ENCODE measurements at regions not wholly inside any gene's neighbourhood (a gene's known extent, or its start where the extent isn't known, plus 50 kb on each side); places are given as distances from the start of the nearest gene placed in this dataset.

GRCh38 chr4:128394778-128395177, 107.2 kb upstream of the PGRMC2 start:
- DNase-seq (ENCODE audit: low read depth) = no peak

GRCh38 chr4:128393101-128393704, 105.6 kb upstream of the PGRMC2 start:
- no peak for DNase-seq (ENCODE audit: low read depth)
- no peak for TF ChIP-seq CTCF (IDR thresholded peaks at IDR 0.05; ENCODE audit: control insufficient read depth, extremely low read depth, insufficient read depth)
- no peak overlapping the region for H3K4me3 ChIP-seq (ENCODE audit: low read depth, low read length)

More at GRCh38 chr4:128394778-128395177, 107.2 kb upstream of the PGRMC2 start:
- no peak overlapping the region for H3K4me3 ChIP-seq (ENCODE audit: low read depth, low read length)
- no peak for TF ChIP-seq CTCF (IDR thresholded peaks at IDR 0.05; ENCODE audit: control insufficient read depth, extremely low read depth, insufficient read depth)

GRCh38 chr4:128390475-128390996, 102.9 kb upstream of the PGRMC2 start:
- no peak for TF ChIP-seq CTCF (IDR thresholded peaks at IDR 0.05; ENCODE audit: control insufficient read depth, extremely low read depth, insufficient read depth)
- H3K4me3 ChIP-seq (ENCODE audit: low read depth, low read length) = no peak overlapping the region
- no peak for DNase-seq (ENCODE audit: low read depth)

- no peak overlapping the region for H3K4me3 ChIP-seq (ENCODE audit: low read depth, low read length)
- no peak for DNase-seq (ENCODE audit: low read depth)
- TF ChIP-seq CTCF (IDR thresholded peaks at IDR 0.05; ENCODE audit: control insufficient read depth, extremely low read depth, insufficient read depth) = no peak
Observed at GRCh38 chr4:128388796-128389195, 101.2 kb upstream of the PGRMC2 start.

- DNase-seq (ENCODE audit: low read depth) = no peak
- no peak for TF ChIP-seq CTCF (IDR thresholded peaks at IDR 0.05; ENCODE audit: control insufficient read depth, extremely low read depth, insufficient read depth)
Observed at GRCh38 chr4:128388352-128388630, 100.7 kb upstream of the PGRMC2 start.

GRCh38 chr4:128387600-128388351, 100.2 kb upstream of the PGRMC2 start:
- no peak for DNase-seq (ENCODE audit: low read depth)
- no peak for TF ChIP-seq CTCF (IDR thresholded peaks at IDR 0.05; ENCODE audit: control insufficient read depth, extremely low read depth, insufficient read depth)
- H3K4me3 ChIP-seq (ENCODE audit: low read depth, low read length) = no peak overlapping the region

More at GRCh38 chr4:128388352-128388630, 100.7 kb upstream of the PGRMC2 start:
- no peak overlapping the region for H3K4me3 ChIP-seq (ENCODE audit: low read depth, low read length)
